Heart right ventricle (tissue), 16 donors: ENCODE measurements at regions not wholly inside any gene's neighbourhood (a gene's known extent, or its start where the extent isn't known, plus 50 kb on each side); places are given as distances from the start of the nearest gene placed in this dataset.

Experiments used
- ATAC-seq, 8 donors: fragments of 200-7000 bp; cut with Tn5 transposase; one replicate each; pipeline ENCODE4 v1.9.1; 2020; ENCODE audit warnings: mild to moderate bottlenecking in 8 of 8, moderate library complexity in 8 of 8, moderate number of reproducible peaks in 1 of 8
- DNase-seq, 2 donors: peaks; one replicate each; pipeline ENCODE4 v3.0.0-alpha.2; 2020
- H3K27ac ChIP-seq, 10 donors: fragments of 200-600 bp; sonication (generic) in 2 of 10; one replicate each; pipeline versions ENCODE4 v1.5.0 to v1.8.0; 2020 to 2022; ENCODE audit warnings: mild to moderate bottlenecking in 3 of 10
- H3K27me3 ChIP-seq, 7 donors: fragments of 200-600 bp; one replicate each; pipeline ENCODE4 v1.8.0; 2021 to 2022; ENCODE audit warnings: mild to moderate bottlenecking in 2 of 7
- H3K36me3 ChIP-seq, 9 donors: fragments of 200-600 bp; sonication (generic) in 1 of 9; one replicate each; pipeline versions ENCODE4 v1.5.0 to v1.8.0; 2020 to 2022; ENCODE audit warnings: mild to moderate bottlenecking in 2 of 9
- H3K4me1 ChIP-seq, 9 donors: fragments of 200-600 bp; sonication (generic) in 1 of 9; one replicate each; pipeline versions ENCODE4 v1.5.0 to v1.8.0; 2020 to 2022; ENCODE audit warnings: mild to moderate bottlenecking in 4 of 9
- H3K4me3 ChIP-seq, 10 donors: fragments of 200-600 bp; sonication (generic) in 2 of 10; one replicate each; pipeline versions ENCODE4 v1.5.0 to v1.8.0; 2020 to 2022; ENCODE audit warnings: mild to moderate bottlenecking in 7 of 10, moderate library complexity in 2 of 10
- H3K9me3 ChIP-seq, 11 donors: fragments of 200-600 bp in 10 of 11; sonication (generic) in 2 of 11; one replicate each; pipeline versions ENCODE4 v1.5.0 to v1.8.0; 2013 to 2022; ENCODE audit warnings: mild to moderate bottlenecking in 2 of 11, control low read depth in 1 of 11, moderate library complexity in 1 of 11
- WGBS, 2 donors: extraction: QIAGEN DNeasy Blood & Tissue Kit; methylation state at CpG; one replicate each; pipeline ENCODE4 v1.1.7; 2013; ENCODE audit warnings: inconsistent platforms in 1 of 2; 5-methylcytosine and 5-hydroxymethylcytosine counted together
- intact Hi-C, 10 donors: fragments of 100-400 bp; cut with DNase I; formaldehyde crosslinking; loops; one replicate each; pipeline versions ENCODE4 v1.11.1 to v1.14.2; 2022
- TF ChIP-seq, protein P1 (sequence below), 9 donors: fragments of 200-600 bp; sonication (generic) in 2 of 9; IDR thresholded peaks; one replicate each; pipeline versions ENCODE4 v1.5.0 to v1.8.0; 2021 to 2022; ENCODE audit warnings: antibody characterized with exemption in 9 of 9, mild to moderate bottlenecking in 5 of 9, moderate library complexity in 1 of 9
- donor health status: Arrhythmogenic right ventricular cardiomyopathy.
- donor health status: ischemic (EF 13 %, LVEDD 7.1; RV severe dilation, severe dysfunction).
- donor health status: healthy with polysubstance abuse.
- donor health status: DM: no; HTN: yes; CAD: no.
- donor health status: DM: no; HTN: no; CAD: no.
- donor health status: ischemic (EF 25% LVEDD 6.9; RV normal size, moderate dysfunction).
- donor health status: ischemic (EF 25% LVEDD 5.7; RV mildly dilated, moderate dysfunction).
- donor health status: healthy.
- donor health status: DM: yes; HTN: yes; CAD: no.
- donor health status: Ischemic cardiomyopathy.
- donor health status: ischemic (EF 35%, LVEDD 5.7; RV mildly dilated, moderate dysfunction).
- donor health status: nonischemic (EF 11% LVEDD 7.7; RV severe dilation, severe dysfunction).
- donor health status: DM: yes; HTN: yes; CAD: no.
- donor health status: PGD.
- donor health status: ischemic (EF 29% LVEDD 5.4; RV normal size, mild dysfunction).
- donor health status: nonischemic (EF 23%, LVEDD 6.1; RV moderate dilation, normal function).

DNA sequence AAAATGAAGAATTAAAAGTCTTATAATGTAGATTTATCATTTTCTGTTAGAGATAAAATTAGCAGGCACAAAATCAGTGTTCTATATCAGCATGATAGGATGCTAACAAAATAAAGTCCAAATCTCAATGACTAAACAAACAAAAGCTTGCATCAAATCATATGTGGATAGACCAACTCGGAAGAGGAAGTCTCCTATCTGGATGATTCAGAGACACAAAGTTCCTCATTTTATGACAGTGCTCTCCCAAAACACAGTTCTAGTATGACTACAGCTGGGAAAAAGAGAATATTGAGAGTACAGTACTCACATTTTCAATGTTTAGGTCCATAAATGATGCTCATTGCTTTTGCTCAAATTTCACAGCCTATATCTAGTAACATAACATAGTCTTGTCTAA is 376.1 kb upstream of the CTSO start:
- 34 to 41% methylated on average over 1 of the region's 1 CpG for WGBS, 2 donors
- no peaks in the 10 kb centered on the region for H3K4me1 ChIP-seq
- H3K27ac ChIP-seq: no peak overlapping the region
- ATAC-seq: no peak
- no peak for DNase-seq
- no peaks in the 10 kb centered on the region for H3K27me3 ChIP-seq
- no peak overlapping the region for H3K4me3 ChIP-seq
- intact Hi-C loops: no loop called here
- TF ChIP-seq, protein P1, sequence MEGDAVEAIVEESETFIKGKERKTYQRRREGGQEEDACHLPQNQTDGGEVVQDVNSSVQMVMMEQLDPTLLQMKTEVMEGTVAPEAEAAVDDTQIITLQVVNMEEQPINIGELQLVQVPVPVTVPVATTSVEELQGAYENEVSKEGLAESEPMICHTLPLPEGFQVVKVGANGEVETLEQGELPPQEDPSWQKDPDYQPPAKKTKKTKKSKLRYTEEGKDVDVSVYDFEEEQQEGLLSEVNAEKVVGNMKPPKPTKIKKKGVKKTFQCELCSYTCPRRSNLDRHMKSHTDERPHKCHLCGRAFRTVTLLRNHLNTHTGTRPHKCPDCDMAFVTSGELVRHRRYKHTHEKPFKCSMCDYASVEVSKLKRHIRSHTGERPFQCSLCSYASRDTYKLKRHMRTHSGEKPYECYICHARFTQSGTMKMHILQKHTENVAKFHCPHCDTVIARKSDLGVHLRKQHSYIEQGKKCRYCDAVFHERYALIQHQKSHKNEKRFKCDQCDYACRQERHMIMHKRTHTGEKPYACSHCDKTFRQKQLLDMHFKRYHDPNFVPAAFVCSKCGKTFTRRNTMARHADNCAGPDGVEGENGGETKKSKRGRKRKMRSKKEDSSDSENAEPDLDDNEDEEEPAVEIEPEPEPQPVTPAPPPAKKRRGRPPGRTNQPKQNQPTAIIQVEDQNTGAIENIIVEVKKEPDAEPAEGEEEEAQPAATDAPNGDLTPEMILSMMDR (IDR thresholded peaks at IDR 0.05): no peak
- H3K36me3 ChIP-seq: no peaks in the 10 kb centered on the region
- no peaks in the 10 kb centered on the region for H3K9me3 ChIP-seq

DNA sequence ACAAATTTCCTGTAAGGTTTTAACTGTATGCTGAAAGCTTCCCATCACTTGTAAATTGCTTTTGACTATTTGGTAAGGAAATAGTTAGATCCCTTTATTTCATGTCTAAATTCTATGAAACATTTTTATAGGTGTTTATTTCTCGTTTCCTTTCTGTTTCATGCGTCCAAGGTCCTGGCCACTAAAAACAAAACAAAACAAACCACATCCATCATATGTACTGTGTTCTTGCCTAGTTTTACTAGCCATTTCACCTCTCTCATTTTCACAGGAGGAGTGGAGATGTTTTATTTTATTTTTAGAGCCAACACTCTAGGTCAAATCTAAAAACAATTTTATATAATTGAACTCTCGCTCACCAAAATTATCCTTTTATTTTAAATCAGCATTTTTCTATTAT is 375.2 kb upstream of the CTSO start:
- Histone ChIP-seq H3K4me3 (no peak overlapping the region), H3K9me3 (no peaks in the 10 kb centered on the region), H3K27me3 (no peaks in the 10 kb centered on the region), H3K27ac (no peak overlapping the region), H3K4me1 (no peaks in the 10 kb centered on the region), H3K36me3 (no peaks in the 10 kb centered on the region)
- TF ChIP-seq, protein P1 (IDR thresholded peaks at IDR 0.05): no peak
- intact Hi-C loops: no loop called here
- ATAC-seq (no peak), DNase-seq (no peak)
- 86% methylated on average over 3 of the region's 3 CpGs for WGBS, 2 donors

DNA sequence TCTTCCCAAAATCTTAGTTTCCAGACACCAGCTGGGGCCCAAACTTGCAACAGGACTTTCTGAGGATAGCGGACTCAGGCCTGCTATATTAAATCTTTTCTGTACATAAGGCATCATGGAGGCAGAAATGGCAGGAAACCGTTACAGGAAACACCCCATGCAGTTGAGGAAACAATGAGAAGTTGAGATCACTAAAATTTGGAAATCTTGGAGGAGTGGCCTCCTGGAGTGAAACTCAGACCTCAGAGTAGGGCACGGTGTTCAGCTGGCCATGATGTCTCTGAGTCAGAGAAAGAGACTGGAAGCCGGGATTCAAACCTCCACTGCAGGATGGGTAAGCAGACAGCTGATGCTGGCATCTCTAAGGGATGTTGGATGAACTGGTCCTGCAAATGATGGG is 372.6 kb upstream of the CTSO start:
- TF ChIP-seq, protein P1 (IDR thresholded peaks at IDR 0.05): no peak
- no peaks in the 10 kb centered on the region for H3K27me3 ChIP-seq
- WGBS, 2 donors: 52 to 74% methylated on average over 4 of the region's 4 CpGs
- DNase-seq: no peak
- H3K27ac ChIP-seq: no peak overlapping the region
- no peaks in the 10 kb centered on the region for H3K4me1 ChIP-seq
- no peaks in the 10 kb centered on the region for H3K9me3 ChIP-seq
- intact Hi-C loops: no loop called here
- ATAC-seq: no peak
- H3K4me3 ChIP-seq: no peak overlapping the region
- H3K36me3 ChIP-seq: no peaks in the 10 kb centered on the region

DNA sequence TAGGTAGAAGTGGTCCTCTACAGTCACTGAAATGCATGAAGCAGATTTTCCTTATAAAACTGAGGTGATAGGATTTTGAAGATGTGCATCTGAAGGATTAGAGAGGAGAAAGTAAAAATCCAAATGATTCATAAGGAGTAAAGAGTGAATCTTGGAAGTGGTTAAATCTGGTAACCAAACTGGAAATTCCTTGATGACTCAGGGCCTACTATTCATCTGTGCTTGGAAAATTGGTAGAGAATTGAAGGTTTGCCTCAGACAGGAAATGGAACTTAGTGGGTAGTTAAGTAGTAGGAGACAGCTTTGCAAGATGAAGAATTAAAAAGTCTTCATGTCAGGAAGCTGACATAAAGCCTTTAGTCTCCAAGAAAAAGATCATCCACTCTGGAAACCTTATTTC is 368.9 kb upstream of the CTSO start:
- H3K9me3 ChIP-seq: peaks cover 0 to 5% (median 0%) of the 10 kb centered on the region in 11 donors
- no peaks in the 10 kb centered on the region for H3K36me3 ChIP-seq
- no peaks in the 10 kb centered on the region for H3K4me1 ChIP-seq
- H3K27ac ChIP-seq: no peak overlapping the region
- intact Hi-C loops: no loop called here
- ATAC-seq: no peak
- no peaks in the 10 kb centered on the region for H3K27me3 ChIP-seq
- H3K4me3 ChIP-seq: no peak overlapping the region
- DNase-seq: no peak
- TF ChIP-seq, protein P1 (IDR thresholded peaks at IDR 0.05): no peak

DNA sequence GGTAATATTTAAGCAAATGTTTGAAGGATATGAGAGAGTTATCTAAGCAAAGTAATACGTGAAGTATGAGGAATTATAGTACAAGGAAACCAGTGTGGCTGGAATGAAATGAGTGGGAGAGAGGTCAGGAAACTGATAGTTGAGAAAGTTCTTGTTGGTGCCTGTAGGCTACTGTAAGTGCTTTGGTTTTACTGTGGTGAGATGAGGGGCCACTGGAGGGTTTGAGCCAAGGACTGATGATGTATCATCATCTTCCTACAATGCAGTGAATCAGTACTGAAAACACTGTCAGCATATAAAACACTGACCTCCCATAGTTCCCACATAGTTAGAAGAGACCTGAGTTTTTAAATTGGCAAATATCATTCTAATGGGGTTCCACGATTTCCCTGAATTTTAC is 367.5 kb upstream of the CTSO start:
- TF ChIP-seq, protein P1 (IDR thresholded peaks at IDR 0.05): no peak
- no peak overlapping the region for H3K4me3 ChIP-seq
- H3K36me3 ChIP-seq: no peaks in the 10 kb centered on the region
- peaks cover 0 to 18% (median 0%) of the 10 kb centered on the region in 11 donors for H3K9me3 ChIP-seq
- intact Hi-C loops: no loop called here
- no peaks in the 10 kb centered on the region for H3K27me3 ChIP-seq
- no peak for ATAC-seq
- no peak overlapping the region for H3K27ac ChIP-seq
- no peak for DNase-seq
- 66 to 83% methylated on average over 2 of the region's 2 CpGs for WGBS, 2 donors
- no peaks in the 10 kb centered on the region for H3K4me1 ChIP-seq
